Activated naive CD8-positive, alpha-beta T cell treated with anti-CD3 and anti-CD28 coated beads, Interleukin-2, amount 50 U/mL, for 16 hours (primary cell): ENCODE measurements at regions not wholly inside any gene's neighbourhood (a gene's known extent, or its start where the extent isn't known, plus 50 kb on each side); places are given as distances from the start of the nearest gene placed in this dataset.
"Not testable (repeated sequence)": the region's sequence is repeated elsewhere in the genome, so short reads cannot be mapped to it uniquely, and the experiment has no call there.

Experiments
- DNase-seq: peaks from one replicate; pipeline ENCODE4 v3.0.0-alpha.2; 2020; ENCODE audit warnings: low read depth, low spot score

- DNase-seq: no peak
Observed at GRCh38 chr2:59295524-59296162, 1054.5 kb upstream of the FANCL start.

DNA sequence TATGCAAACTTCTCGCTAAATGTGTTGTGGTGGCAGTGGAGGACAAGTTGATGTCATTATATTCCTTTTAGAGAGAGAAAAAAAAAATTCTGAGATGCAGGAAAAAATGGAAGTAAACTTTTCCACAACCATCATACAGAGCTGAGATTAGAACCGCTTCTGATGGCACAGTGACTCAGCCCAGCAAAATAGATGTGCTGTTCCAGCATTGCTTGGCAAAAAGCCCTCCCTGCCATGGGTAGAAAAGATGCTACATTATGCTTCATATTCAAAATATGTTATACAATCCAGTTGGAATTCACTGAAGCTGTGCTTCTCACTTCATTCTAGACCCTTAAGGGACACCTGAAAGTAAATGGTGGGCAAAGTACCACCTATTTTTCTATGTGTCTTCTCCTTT lies 1047.6 kb upstream of the FANCL start:
- DNase-seq: no peak

DNA sequence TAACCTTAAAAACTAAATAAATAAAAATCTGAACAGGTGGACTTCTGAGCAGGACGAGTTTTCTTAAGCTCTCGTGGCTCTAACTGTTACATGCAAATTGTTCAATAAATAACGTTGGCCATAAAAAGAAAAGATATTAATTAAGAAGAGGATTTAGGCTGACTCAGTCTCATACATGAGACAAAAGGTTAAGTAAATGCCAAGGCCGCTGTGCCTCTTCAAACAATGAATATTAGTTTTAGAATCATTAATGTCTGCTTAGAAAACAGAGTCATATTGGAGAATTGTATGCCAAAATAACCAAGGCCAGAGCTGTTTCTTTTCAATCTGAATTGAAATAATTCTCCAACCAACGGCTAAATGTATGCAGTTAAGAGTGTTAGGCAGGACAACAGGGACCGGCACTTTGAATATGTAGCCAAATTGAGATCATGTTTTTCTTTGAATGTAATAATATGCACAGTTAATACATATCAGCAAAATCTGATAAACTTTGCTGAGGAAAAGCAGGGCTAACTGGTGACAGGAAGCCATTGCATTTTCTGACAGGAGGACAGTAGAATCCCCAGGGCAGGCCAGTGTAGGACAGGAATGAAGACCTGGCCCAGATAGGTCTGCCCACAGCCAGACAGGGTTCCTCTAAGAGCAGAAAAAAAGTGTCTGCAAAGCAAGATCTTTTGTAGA lies 1041.4 kb upstream of the FANCL start:
- DNase-seq: no peak

DNA sequence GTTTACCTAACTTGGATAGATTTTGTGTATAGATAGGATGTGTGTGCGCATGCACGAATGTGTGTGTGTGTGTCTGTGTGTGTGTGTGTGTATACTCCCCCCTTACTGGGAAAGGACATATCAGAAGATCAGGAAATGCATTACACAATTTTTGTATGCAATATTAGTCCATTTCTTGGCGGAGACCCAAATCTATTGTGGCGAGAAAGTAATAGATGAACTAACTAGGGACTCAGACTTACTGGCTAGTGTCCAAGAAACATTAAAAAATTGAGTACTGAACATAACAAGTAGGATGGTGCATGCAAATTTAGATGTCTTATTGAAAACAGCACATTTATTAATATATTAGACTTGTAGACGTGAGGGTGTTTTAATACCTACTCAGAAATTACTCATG lies 1036.5 kb upstream of the FANCL start:
- DNase-seq: no peak

- DNase-seq: no peak
Observed at GRCh38 chr2:59276917-59277316, 1035.8 kb upstream of the FANCL start.

- no peak for DNase-seq
Observed at GRCh38 chr2:59276033-59276432, 1034.9 kb upstream of the FANCL start.

GRCh38 chr2:59266453-59266852 lies 1025.3 kb upstream of the FANCL start:
- DNase-seq: no peak

- no peak for DNase-seq
Observed at GRCh38 chr2:59259913-59260312, 1018.8 kb upstream of the FANCL start.

DNA sequence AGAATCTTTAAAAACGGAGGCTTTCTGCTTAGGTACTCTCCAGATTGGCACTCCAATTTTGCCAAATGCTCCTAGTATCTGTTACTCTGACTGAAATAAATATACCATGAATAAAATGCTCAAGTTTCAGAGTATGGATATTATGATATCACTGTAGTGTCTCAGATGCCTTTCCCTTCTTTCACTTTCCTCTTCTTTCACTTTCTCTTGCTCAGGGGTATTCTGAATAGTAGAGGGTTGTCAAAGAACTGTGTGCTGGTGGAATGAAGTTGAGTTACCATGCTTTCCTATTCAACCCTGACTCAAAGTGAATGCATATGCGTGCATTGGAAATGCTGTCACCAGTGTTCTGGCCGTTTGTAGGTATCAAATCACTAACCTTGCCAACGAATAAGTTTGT lies 1015.2 kb upstream of the FANCL start:
- no peak for DNase-seq

GRCh38 chr2:59254279-59254678 lies 1013.2 kb upstream of the FANCL start:
- no peak for DNase-seq

DNA sequence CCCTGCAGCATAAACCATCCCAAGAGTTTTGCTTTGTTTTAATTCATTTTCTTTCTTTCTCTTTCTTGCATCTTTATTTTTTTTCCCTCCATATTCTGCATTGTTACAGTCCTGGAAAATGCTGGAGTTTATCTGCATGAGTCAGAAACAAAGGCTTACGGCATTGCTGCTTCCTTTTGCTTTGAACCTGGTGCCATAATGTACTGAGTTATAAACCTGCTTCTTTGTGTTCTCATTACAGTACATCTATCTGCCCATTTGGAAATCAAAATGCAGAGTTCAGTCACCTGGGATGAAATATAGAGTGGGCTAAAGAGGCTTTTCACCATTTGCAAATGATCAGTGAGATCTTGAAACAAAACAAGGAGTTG lies 1009.2 kb upstream of the FANCL start:
- DNase-seq: no peak

DNA sequence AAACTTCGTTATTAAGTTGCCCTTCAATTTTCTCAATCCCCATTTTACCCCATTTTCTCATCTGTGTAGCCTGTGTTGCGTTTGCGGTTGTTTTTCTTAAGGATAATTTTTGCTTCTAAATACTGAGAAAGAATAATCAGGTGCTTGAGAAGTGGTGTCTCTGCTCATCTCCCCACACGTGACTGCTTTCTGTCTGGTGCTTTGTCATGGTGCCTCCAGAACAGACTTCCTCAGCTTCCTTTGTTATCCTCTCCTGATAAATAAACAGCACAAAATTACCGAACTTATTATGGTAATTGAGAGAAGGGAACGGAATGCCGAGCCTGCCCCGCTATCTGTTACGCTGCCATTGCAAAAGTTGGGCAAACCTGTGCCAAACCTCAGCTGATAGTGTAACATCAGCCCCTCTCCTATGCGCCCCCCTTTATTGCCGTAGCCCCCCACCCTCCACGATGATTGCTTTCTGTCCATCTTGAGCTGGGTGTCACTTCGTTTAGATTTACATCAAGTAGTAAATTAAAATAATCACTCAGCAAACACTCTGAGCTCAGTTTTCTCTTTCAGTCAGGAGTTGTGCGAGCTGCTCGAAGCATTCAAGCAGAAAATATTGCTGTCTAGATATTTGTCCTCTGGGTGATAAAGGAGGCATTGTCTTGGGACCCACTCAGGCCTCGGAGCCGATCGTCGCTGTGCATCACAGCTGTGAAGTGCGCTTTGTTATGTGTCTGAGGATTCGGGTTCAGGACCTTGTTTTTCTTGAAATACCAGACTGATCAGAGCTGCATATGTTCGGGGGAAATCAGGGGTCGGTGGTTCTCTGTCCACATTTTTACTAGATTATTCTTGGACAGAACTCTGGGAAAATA lies 1008.5 kb upstream of the FANCL start:
- DNase-seq: no peak

- DNase-seq: no peak
Observed at GRCh38 chr2:59239146-59239545, 998.0 kb upstream of the FANCL start.

- DNase-seq: no peak
Observed at GRCh38 chr2:59237311-59237710, 996.2 kb upstream of the FANCL start.

GRCh38 chr2:59236723-59237122 lies 995.6 kb upstream of the FANCL start:
- no peak for DNase-seq

DNA sequence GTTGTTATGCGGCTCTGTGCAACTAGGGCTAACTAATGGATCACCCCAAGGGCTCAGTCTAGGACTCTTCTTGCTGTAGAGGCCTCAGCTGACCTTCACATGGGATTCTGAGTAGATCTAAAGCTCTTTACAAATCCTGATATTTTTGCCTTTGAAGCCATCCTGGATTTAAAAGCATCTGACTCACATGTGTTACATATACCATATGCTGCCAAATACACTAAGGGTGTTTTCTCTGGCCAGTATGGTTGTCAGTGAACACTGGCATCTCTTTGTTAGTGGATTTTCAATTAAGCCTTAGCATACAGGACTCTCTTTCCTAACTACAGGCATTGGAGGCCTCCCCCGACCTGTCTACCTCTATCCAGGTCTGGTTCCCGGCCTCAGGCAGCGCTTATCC lies 992.8 kb upstream of the FANCL start:
- DNase-seq: no peak

DNA sequence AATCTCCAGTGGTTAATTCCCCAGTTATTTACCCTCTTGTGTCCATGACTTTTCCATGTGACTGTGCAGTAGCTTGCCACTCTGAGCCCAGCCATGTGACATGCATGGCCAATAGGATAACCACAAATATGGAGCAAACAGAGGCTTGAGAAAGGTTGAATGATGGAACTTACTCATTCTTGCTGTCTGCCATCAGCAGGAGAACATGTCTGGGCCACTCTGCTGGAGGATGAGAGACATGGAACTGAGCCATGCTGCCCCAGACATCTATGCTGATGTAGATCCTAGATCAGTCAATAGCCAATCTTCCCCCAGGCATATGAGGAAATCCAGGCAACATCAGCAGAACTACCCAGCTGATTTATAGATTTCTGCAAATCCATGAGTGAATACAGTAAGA lies 992.3 kb upstream of the FANCL start:
- no peak for DNase-seq

DNA sequence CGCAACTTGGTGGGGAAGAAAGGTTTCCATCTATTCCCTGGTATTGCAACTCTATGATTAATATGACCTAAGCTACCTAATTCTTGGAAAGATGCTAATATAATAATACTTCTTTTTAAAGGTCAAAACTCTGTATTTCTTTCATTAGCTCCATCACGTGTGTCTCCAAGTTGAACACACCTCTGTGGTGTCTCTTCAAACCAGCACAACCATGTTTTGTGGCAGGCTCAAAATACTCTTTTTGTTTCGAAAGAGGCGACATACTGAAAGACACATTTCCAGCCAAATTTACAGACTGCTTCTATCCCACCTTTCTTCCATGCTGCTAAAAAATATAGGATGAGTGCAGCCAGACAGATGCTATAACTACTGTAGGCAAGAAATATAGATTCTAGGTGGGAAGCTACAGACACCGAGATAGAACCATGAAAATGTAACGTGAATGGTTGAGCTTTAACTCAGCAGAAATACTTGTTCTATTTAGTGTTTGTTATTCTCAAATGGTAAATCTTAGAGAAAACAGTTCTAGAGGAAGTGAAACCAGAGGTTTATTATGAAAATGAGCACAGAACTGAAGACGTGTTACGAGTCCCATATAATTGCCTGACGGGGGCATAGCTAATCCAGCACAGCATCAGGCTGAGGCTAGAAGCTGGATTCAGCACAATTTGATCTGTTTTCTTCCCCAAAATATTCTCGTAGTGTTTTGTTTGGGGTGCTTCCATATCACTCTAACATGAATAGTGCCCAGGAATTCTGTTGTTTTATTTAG lies 991.5 kb upstream of the FANCL start:
- no peak for DNase-seq

GRCh38 chr2:59226362-59226761 lies 985.2 kb upstream of the FANCL start:
- not testable (repeated sequence) for DNase-seq

GRCh38 chr2:59223742-59224141 lies 982.6 kb upstream of the FANCL start:
- no peak for DNase-seq

DNA sequence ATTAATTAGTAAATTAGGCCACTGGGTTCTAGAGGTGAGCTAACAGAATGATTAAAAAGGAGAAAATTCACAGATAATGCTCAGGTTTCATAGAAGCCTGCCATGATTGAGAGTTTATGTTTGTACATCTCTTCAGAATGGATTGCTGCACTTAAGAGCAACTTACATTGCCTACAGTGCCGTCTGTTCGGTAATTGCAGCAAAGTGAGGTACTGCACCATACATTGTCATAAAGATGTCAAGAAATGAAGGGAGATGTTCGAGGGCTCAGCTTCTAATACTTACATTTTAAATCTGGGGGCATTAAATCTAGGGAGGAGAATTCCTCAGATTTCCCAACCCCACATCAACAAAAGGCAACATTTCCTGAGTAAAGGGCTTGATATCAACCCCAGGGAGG lies 976.2 kb upstream of the FANCL start:
- no peak for DNase-seq

- DNase-seq: no peak
Observed at GRCh38 chr2:59206361-59206760, 965.2 kb upstream of the FANCL start.
